HepG2 (cell line): ENCODE measurements at regions not wholly inside any gene's neighbourhood (a gene's known extent, or its start where the extent isn't known, plus 50 kb on each side); places are given as distances from the start of the nearest gene placed in this dataset.

ENCODE experiments used
- ATAC-seq: fragments of 200-7000 bp; cut with Tn5 transposase; 3 replicates; pipeline ENCODE4 v1.9.1; 2020; ENCODE audit warnings: mild to moderate bottlenecking, moderate library complexity
- BruUV-seq: library from RNA; stranded (reverse); fragments of 400-500 nt; replicated peaks from 2 replicates; lab custom pipeline; 2021; lab: Mats Ljungman, UMichigan
- CTCF ChIA-PET: fragments of 300-600 bp; formaldehyde crosslinking; extraction: SDS; loops from one replicate; lab custom pipeline; 2021; ENCODE audit warnings: low total read pairs, inconsistent platforms, low intra/inter-chr PET ratio; lab: Yijun Ruan, JAX
- POLR2A ChIA-PET: fragments of 350-600 bp; sonication (Branson Sonifier 250); formaldehyde crosslinking; loops from one replicate; lab custom pipeline; 2020; ENCODE audit warnings: antibody characterized with exemption, inconsistent platforms; lab: Yijun Ruan, JAX
- DNase-seq: peaks from one replicate; pipeline ENCODE4 v3.0.0-alpha.2; 2015; ENCODE audit warnings: low spot score
- FAIRE-seq: peaks from 3 replicates; lab custom pipeline; 2011; peaks lifted over from hg19 to GRCh38; lab: Jason Lieb, UNC
- H2AFZ ChIP-seq: one replicate; pipeline ENCODE4 v1.6.1; 2011; ENCODE audit warnings: low read length, inconsistent platforms
- H3K27ac ChIP-seq: fragments of 300-600 bp; 3 replicates; pipeline ENCODE4 v1.8.0; 2011; ENCODE audit warnings: mixed run types, mild to moderate bottlenecking, mixed read lengths, low read length, inconsistent platforms; ENCODE audit not compliant: insufficient read depth; ENCODE audit errors: extremely low read length
- H3K27me3 ChIP-seq, 2 experiments: fragments of 200-600 bp in 1 of 2; 2 replicates in 1 of 2; 3 replicates in 1 of 2; pipeline versions ENCODE4 v1.6.0 to v1.8.0; 2011; ENCODE audit warnings: low read length in 2 of 2, mild to moderate bottlenecking in 2 of 2, moderate library complexity in 2 of 2, inconsistent platforms in 1 of 2; ENCODE audit not compliant: insufficient read depth in 2 of 2, control insufficient read depth in 1 of 2
- H3K36me3 ChIP-seq, 2 experiments: fragments of 200-600 bp in 1 of 2; replicated peaks in 1 of 2; 2 replicates in 1 of 2; 3 replicates in 1 of 2; pipeline versions ENCODE4 v1.5.1 to v1.8.0; 2011; ENCODE audit warnings: low read length in 2 of 2, inconsistent platforms in 1 of 2; ENCODE audit not compliant: insufficient read depth in 2 of 2, control insufficient read depth in 1 of 2
- H3K4me1 ChIP-seq: 2 replicates; pipeline ENCODE4 v1.5.1; 2012; ENCODE audit warnings: low read length, inconsistent platforms; ENCODE audit not compliant: insufficient read depth
- H3K4me2 ChIP-seq: 2 replicates; pipeline ENCODE4 v1.6.0; 2011; ENCODE audit warnings: low read depth, low read length, inconsistent platforms
- H3K4me3 ChIP-seq, 3 experiments: fragments of 200-600 bp in 1 of 3; sonication (generic), shearing (Covaris generic) in 1 of 3; replicated peaks in 1 of 3; 2 replicates each; pipeline ENCODE4 v1.5.1; 2011 to 2016; ENCODE audit warnings: low read length in 3 of 3, inconsistent platforms in 2 of 3, low read depth in 2 of 3, mild to moderate bottlenecking in 2 of 3, control low read depth in 1 of 3, mixed read lengths in 1 of 3; ENCODE audit not compliant: insufficient read depth in 1 of 3
- H3K79me2 ChIP-seq: one replicate; pipeline ENCODE4 v1.6.1; 2011; ENCODE audit warnings: low read length, inconsistent platforms; ENCODE audit not compliant: insufficient read depth
- H3K9ac ChIP-seq: 2 replicates; pipeline ENCODE4 v1.6.0; 2011; ENCODE audit warnings: mild to moderate bottlenecking, low read depth, low read length, inconsistent platforms; ENCODE audit not compliant: insufficient read depth
- H3K9me3 ChIP-seq: 2 replicates; pipeline ENCODE4 v1.5.1; 2012; ENCODE audit warnings: mild to moderate bottlenecking, low read length
- H4K20me1 ChIP-seq: 2 replicates; pipeline ENCODE4 v1.6.0; 2011; ENCODE audit warnings: inconsistent platforms, mild to moderate bottlenecking, low read length, moderate library complexity; ENCODE audit not compliant: insufficient read depth
- AHR ChIP-seq: IDR thresholded peaks from 2 replicates; pipeline ENCODE4 v1.6.1; 2018; ENCODE audit warnings: missing genetic modification reagents, missing compliant biosample characterization
- ATAD3A ChIP-seq: sonication (generic); formaldehyde crosslinking; IDR thresholded peaks from 2 replicates; pipeline ENCODE4 v1.4.0; 2020; ENCODE audit warnings: missing genetic modification reagents
- MXD4 ChIP-seq: IDR thresholded peaks from 2 replicates; pipeline ENCODE4 v1.6.1; 2016; ENCODE audit warnings: mild to moderate bottlenecking, missing biosample characterization, missing genetic modification reagents
- NR2F1 ChIP-seq, 2 experiments: fragments of 450-650 bp in 1 of 2; formaldehyde crosslinking in 1 of 2; IDR thresholded peaks; 2 replicates each; pipeline versions ENCODE4 v1.5.0 to v1.6.1; 2016 to 2020; ENCODE audit warnings: mild to moderate bottlenecking in 1 of 2, missing compliant biosample characterization in 1 of 2, missing genetic modification reagents in 1 of 2, moderate library complexity in 1 of 2
- RNF2 ChIP-seq: fragments of 450-650 bp; conservative IDR thresholded peaks from 2 replicates; pipeline ENCODE4 v1.6.1; 2016; ENCODE audit warnings: low read depth
- SAP130 ChIP-seq: IDR thresholded peaks from 2 replicates; pipeline ENCODE4 v1.6.1; 2016; ENCODE audit warnings: low read depth
- SMAD1 ChIP-seq: sonication (generic); formaldehyde crosslinking; IDR thresholded peaks from 2 replicates; pipeline ENCODE4 v1.4.0; 2020; ENCODE audit warnings: missing genetic modification reagents, low read depth, mild to moderate bottlenecking, borderline replicate concordance
- SMYD3 ChIP-seq: sonication (generic); formaldehyde crosslinking; IDR thresholded peaks from 2 replicates; pipeline ENCODE4 v1.8.1; 2023; ENCODE audit warnings: mild to moderate bottlenecking, missing genetic modification reagents
- TOE1 ChIP-seq: sonication (generic); formaldehyde crosslinking; IDR thresholded peaks from 2 replicates; pipeline ENCODE4 v1.4.0; 2020; ENCODE audit warnings: mild to moderate bottlenecking, missing genetic modification reagents
- ZEB1 ChIP-seq: IDR thresholded peaks from 2 replicates; pipeline ENCODE4 v1.6.1; 2012; ENCODE audit warnings: mild to moderate bottlenecking, low read depth, inconsistent platforms; ENCODE audit not compliant: insufficient replicate concordance
- ZFP41 ChIP-seq: sonication (generic); formaldehyde crosslinking; IDR thresholded peaks from 2 replicates; pipeline ENCODE4 v1.4.0; 2020; ENCODE audit warnings: mild to moderate bottlenecking, missing genetic modification reagents, borderline replicate concordance
- ZNF33A ChIP-seq: sonication (generic); formaldehyde crosslinking; IDR thresholded peaks from 2 replicates; pipeline ENCODE4 v1.5.1; 2020; ENCODE audit warnings: missing genetic modification reagents, mild to moderate bottlenecking, moderate library complexity, borderline replicate concordance
- ZNF691 ChIP-seq: sonication (generic); formaldehyde crosslinking; IDR thresholded peaks from 2 replicates; pipeline ENCODE4 v1.4.0; 2020; ENCODE audit warnings: missing genetic modification reagents, low read depth, mild to moderate bottlenecking, borderline replicate concordance
- ZNF737 ChIP-seq: sonication (generic); formaldehyde crosslinking; IDR thresholded peaks from 2 replicates; pipeline ENCODE4 v1.5.0; 2020; ENCODE audit warnings: missing genetic modification reagents, mild to moderate bottlenecking, borderline replicate concordance
- ZNF784 ChIP-seq: sonication (generic); formaldehyde crosslinking; IDR thresholded peaks from 2 replicates; pipeline ENCODE4 v1.5.1; 2020; ENCODE audit warnings: missing genetic modification reagents, mild to moderate bottlenecking, borderline replicate concordance
- ZNF790 ChIP-seq: sonication (generic); formaldehyde crosslinking; IDR thresholded peaks from 2 replicates; pipeline ENCODE4 v1.8.0; 2022; ENCODE audit warnings: missing genetic modification reagents, mild to moderate bottlenecking, borderline replicate concordance
- WGBS: methylation state at CpG from one replicate; pipeline ENCODE4 v1.1.6; 2017; ENCODE audit warnings: low lambda C conversion rate; 5-methylcytosine and 5-hydroxymethylcytosine counted together
- in situ Hi-C: cut with HindIII; loops from 2 replicates; pipeline ENCODE4 v1.10.0; 2017; ENCODE audit warnings: low pct_unique_long_range_greater_than_20kb; ENCODE audit not compliant: extremely low pct_ligation_motif_present
- intact Hi-C: fragments of 100-400 bp; cut with micrococcal nuclease; formaldehyde crosslinking; loops from one replicate; pipeline ENCODE4 v1.10.0; 2022; ENCODE audit not compliant: unreplicated experiment

- no peak overlapping the region for H3K9ac ChIP-seq
- in situ Hi-C loops: no loop called here
- POLR2A ChIA-PET: no interaction called here
- no peak overlapping the region for H2AFZ ChIP-seq
- H3K36me3 ChIP-seq: no peaks in the 10 kb centered on the region
- CTCF ChIA-PET: no interaction called here
- H3K4me1 ChIP-seq: peaks cover 11% of the 10 kb centered on the region
- no peaks in the 10 kb centered on the region for H4K20me1 ChIP-seq
- WGBS: 37% methylated on average over 3 of the region's 3 CpGs
- intact Hi-C loops: no loop called here
- no peaks in the 10 kb centered on the region for H3K9me3 ChIP-seq
- peaks cover 0 to 3% of the 10 kb centered on the region in 2 experiments; a peak in 1 of 5 replicates for H3K27me3 ChIP-seq
- H3K27ac ChIP-seq: no peak overlapping the region
- no peak for DNase-seq
- no peak overlapping the region for H3K4me2 ChIP-seq
- no peaks in the 10 kb centered on the region for H3K79me2 ChIP-seq
- FAIRE-seq: no peak
- no TSS peak for BruUV-seq
- ATAC-seq: no peak
- TF ChIP-seq ZNF33A (CRISPR knock-in tag): no peak
- no peak overlapping the region for H3K4me3 ChIP-seq
Measured at GRCh38 chr15:70579766-70580165, 183.6 kb downstream of the UACA start.

GRCh38 chr15:70578196-70578595 lies 185.2 kb downstream of the UACA start:
- no peak overlapping the region for H3K9ac ChIP-seq
- H3K4me2 ChIP-seq: no peak overlapping the region
- TF ChIP-seq ZNF691 (no peak), AHR (CRISPR knock-in tag) (no peak), SMYD3 (CRISPR knock-in tag) (no peak), SMAD1 (CRISPR knock-in tag) (no peak), ZNF737 (CRISPR knock-in tag) (no peak), SAP130 (CRISPR knock-in tag) (no peak), ZNF784 (CRISPR knock-in tag) (no peak), ZEB1 (no peak), ZFP41 (CRISPR knock-in tag) (no peak), MXD4 (CRISPR knock-in tag) (no peak), ZNF790 (CRISPR knock-in tag) (no peak), RNF2 (no peak), NR2F1 (CRISPR knock-in tag; IDR thresholded peaks at IDR 0.05) (no peak), TOE1 (CRISPR knock-in tag) (no peak), ATAD3A (CRISPR knock-in tag) (no peak)
- 75% methylated on average over 10 of the region's 10 CpGs for WGBS
- ChIA-PET POLR2A (no interaction called here), CTCF (no interaction called here)
- H4K20me1 ChIP-seq: no peaks in the 10 kb centered on the region
- no peak overlapping the region for H3K27ac ChIP-seq
- in situ Hi-C loops: no loop called here
- no peaks in the 10 kb centered on the region for H3K36me3 ChIP-seq
- no peak overlapping the region for H3K4me3 ChIP-seq
- no peak for DNase-seq
- H2AFZ ChIP-seq: no peak overlapping the region
- FAIRE-seq: no peak
- no TSS peak for BruUV-seq
- intact Hi-C loops: no loop called here
- ATAC-seq: no peak
- H3K4me1 ChIP-seq: no peaks in the 10 kb centered on the region; the same call in 1 of the 2 replicates
- peaks cover 0 to 3% of the 10 kb centered on the region in 2 experiments; a peak in 1 of 5 replicates for H3K27me3 ChIP-seq
- no peaks in the 10 kb centered on the region for H3K9me3 ChIP-seq
- H3K79me2 ChIP-seq: no peaks in the 10 kb centered on the region
